HepG2 (cell line): ENCODE measurements at regions not wholly inside any gene's neighbourhood (a gene's known extent, or its start where the extent isn't known, plus 50 kb on each side); places are given as distances from the start of the nearest gene placed in this dataset.

Experiments used
- ATF3 ChIP-seq: sonication (generic); formaldehyde crosslinking; IDR thresholded peaks from 2 replicates; pipeline ENCODE4 v1.4.0; 2020; ENCODE audit warnings: missing genetic modification reagents
- FOXJ3 ChIP-seq: sonication (generic); formaldehyde crosslinking; IDR thresholded peaks from 2 replicates; pipeline ENCODE4 v1.4.0; 2020; ENCODE audit warnings: missing genetic modification reagents, mild to moderate bottlenecking, borderline replicate concordance
- MZF1 ChIP-seq: sonication (generic); formaldehyde crosslinking; IDR thresholded peaks from 2 replicates; pipeline ENCODE4 v1.8.1; 2023; ENCODE audit warnings: mild to moderate bottlenecking, missing genetic modification reagents, borderline replicate concordance
- POLR2A ChIP-seq, 2 experiments: IDR thresholded peaks; 2 replicates each; pipeline ENCODE4 v1.6.1; 2011; ENCODE audit warnings: low read depth in 2 of 2, low read length in 2 of 2, mild to moderate bottlenecking in 1 of 2, moderate library complexity in 1 of 2; ENCODE audit not compliant: insufficient read depth in 1 of 2

DNA sequence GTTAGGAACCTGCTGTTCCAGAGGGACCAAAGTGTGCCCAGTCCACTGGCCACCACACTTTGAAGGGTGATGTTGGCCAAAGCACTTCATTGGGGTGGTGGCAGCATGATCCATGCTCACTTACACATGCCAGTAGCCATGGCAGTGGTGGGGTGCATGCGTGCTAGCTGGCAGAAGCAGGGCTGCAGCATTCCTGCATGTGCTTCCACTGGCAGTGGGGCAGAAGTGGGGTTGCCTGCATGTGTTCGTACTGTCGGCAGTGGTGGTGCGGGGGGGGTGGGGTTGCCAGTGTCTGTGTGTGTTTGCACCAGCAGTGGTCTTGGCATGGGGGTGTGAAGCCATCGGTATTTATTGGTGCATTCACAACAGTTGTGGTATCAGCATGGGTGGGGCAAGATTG is 260.3 kb upstream of the ANKH start:
- TF ChIP-seq FOXJ3 (no peak), ATF3 (CRISPR knock-in tag) (no peak), POLR2A (IDR thresholded peaks at IDR 0.05; ENCODE audit: insufficient read depth in 1 of 2, low read depth in 2 of 2, low read length in 2 of 2) (no peak), MZF1 (CRISPR knock-in tag) (no peak)
